ENCODE measurements at regions not wholly inside any gene's neighbourhood (a gene's known extent, or its start where the extent isn't known, plus 50 kb on each side); places are given as distances from the start of the nearest gene placed in this dataset.

- DNase-seq (ENCODE audit: low read depth, low spot score) = no peak
- H3K27ac ChIP-seq (ENCODE audit: low read depth, low read length) = no peak overlapping the region
- no peaks in the 10 kb centered on the region for H3K27me3 ChIP-seq (ENCODE audit: control insufficient read depth, insufficient read depth, low read length)
- POLR2A ChIA-PET = no interaction called here
- no peak overlapping the region for H3K4me3 ChIP-seq (ENCODE audit: low read depth, low read length)
- no peak for TF ChIP-seq CTCF (IDR thresholded peaks at IDR 0.05; ENCODE audit: low read depth, low read length)
- H3K9me3 ChIP-seq (ENCODE audit: control insufficient read depth, insufficient read depth, low read length) = no peaks in the 10 kb centered on the region
- CTCF ChIA-PET = interaction anchor here (0.9 to 1.4 kb wide), 2 partner anchors 43 to 460 kb away, joined by 3 to 6 read pairs; no protein-coding TSS in a partner anchor
Measured at GRCh38 chr1:98008373-98008772, 87.5 kb upstream of the DPYD start.

- no peak for TF ChIP-seq CTCF (IDR thresholded peaks at IDR 0.05; ENCODE audit: low read depth, low read length)
- Histone ChIP-seq H3K9me3 (ENCODE audit: control insufficient read depth, insufficient read depth, low read length) (no peaks in the 10 kb centered on the region), H3K4me3 (ENCODE audit: low read depth, low read length) (no peak overlapping the region), H3K27me3 (ENCODE audit: control insufficient read depth, insufficient read depth, low read length) (no peaks in the 10 kb centered on the region), H3K27ac (ENCODE audit: low read depth, low read length) (no peak overlapping the region)
- ChIA-PET POLR2A (no interaction called here), CTCF (interaction anchor here (0.8 to 1.6 kb wide), 4 partner anchors 46 to 463 kb away, joined by 3 to 4 read pairs (median 4); no protein-coding TSS in a partner anchor)
- no peak for DNase-seq (ENCODE audit: low read depth, low spot score)
Measured at GRCh38 chr1:98005326-98006010, 84.6 kb upstream of the DPYD start.

DNA sequence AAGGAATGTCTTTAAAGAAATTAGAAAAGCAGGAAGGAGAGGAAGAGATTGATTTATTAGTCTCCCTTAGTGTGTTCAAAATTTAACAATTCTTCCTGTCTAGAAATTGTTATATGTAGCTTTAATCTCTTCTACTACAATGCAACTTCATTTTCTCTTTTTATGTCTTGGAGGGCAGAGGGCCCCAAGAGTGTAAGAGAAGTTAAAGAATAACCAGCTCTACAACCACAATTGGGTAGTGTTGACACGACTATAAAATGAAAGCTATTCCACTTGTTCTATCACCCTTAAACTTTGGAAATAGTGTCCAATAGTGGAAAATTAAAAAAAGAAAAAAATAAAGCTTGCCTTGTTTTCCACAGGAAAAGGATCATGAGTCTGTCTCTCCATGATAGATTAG is 82.6 kb upstream of the DPYD start:
- TF ChIP-seq CTCF (IDR thresholded peaks at IDR 0.05; ENCODE audit: low read depth, low read length) = no peak
- Histone ChIP-seq H3K9me3 (ENCODE audit: control insufficient read depth, insufficient read depth, low read length) (no peaks in the 10 kb centered on the region), H3K4me3 (ENCODE audit: low read depth, low read length) (no peak overlapping the region), H3K27ac (ENCODE audit: low read depth, low read length) (no peak overlapping the region), H3K27me3 (ENCODE audit: control insufficient read depth, insufficient read depth, low read length) (no peaks in the 10 kb centered on the region)
- no peak for DNase-seq (ENCODE audit: low read depth, low spot score)
- POLR2A ChIA-PET = no interaction called here
- CTCF ChIA-PET = interaction anchor here (1.3 to 2.6 kb wide), 2 partner anchors 48 to 465 kb away, joined by 5 to 15 read pairs; no protein-coding TSS in a partner anchor

- no peak for DNase-seq (ENCODE audit: low read depth, low spot score)
- POLR2A ChIA-PET = no interaction called here
- Histone ChIP-seq H3K4me3 (ENCODE audit: low read depth, low read length) (no peak overlapping the region), H3K27me3 (ENCODE audit: control insufficient read depth, insufficient read depth, low read length) (no peaks in the 10 kb centered on the region), H3K9me3 (ENCODE audit: control insufficient read depth, insufficient read depth, low read length) (no peaks in the 10 kb centered on the region), H3K27ac (ENCODE audit: low read depth, low read length) (no peak overlapping the region)
- TF ChIP-seq CTCF (IDR thresholded peaks at IDR 0.05; ENCODE audit: low read depth, low read length) = no peak
- CTCF ChIA-PET = interaction anchor here (0.6 to 2.6 kb wide), 2 partner anchors 47 to 466 kb away, joined by 3 to 15 read pairs; no protein-coding TSS in a partner anchor
Measured at GRCh38 chr1:98002288-98002687, 81.5 kb upstream of the DPYD start.

DNA sequence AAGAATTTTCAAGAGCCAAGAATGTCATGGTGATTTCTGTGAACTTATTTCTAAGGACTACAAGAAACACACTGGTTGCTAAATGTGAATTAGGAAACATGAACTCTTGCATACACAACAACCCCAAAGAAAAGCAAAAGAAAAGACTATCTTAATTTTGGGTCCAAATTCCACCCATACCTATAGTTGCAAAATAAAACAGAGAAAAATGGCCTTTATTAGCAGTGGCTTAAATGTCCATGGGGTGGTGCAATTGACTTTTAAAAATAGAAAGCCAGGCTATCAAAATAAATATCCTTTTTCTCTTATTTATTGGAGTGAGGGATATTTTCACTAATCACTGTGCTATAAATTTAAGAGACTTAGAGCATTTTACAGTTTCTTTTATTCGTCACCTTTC is 80.9 kb upstream of the DPYD start:
- no peak for DNase-seq (ENCODE audit: low read depth, low spot score)
- TF ChIP-seq CTCF (IDR thresholded peaks at IDR 0.05; ENCODE audit: low read depth, low read length) = peak; percentile 43

More for the DNA sequence above, 80.9 kb upstream of the DPYD start:
- ChIA-PET CTCF (interaction anchor here (2.6 kb wide), 1 partner anchor 466 kb away, joined by 15 read pairs; no protein-coding TSS in a partner anchor), POLR2A (no interaction called here)
- Histone ChIP-seq H3K4me3 (ENCODE audit: low read depth, low read length) (no peak overlapping the region), H3K27me3 (ENCODE audit: control insufficient read depth, insufficient read depth, low read length) (no peaks in the 10 kb centered on the region), H3K27ac (ENCODE audit: low read depth, low read length) (no peak overlapping the region), H3K9me3 (ENCODE audit: control insufficient read depth, insufficient read depth, low read length) (no peaks in the 10 kb centered on the region)
